ENCODE measurements at regions not wholly inside any gene's neighbourhood (a gene's known extent, or its start where the extent isn't known, plus 50 kb on each side); places are given as distances from the start of the nearest gene placed in this dataset.

DNA sequence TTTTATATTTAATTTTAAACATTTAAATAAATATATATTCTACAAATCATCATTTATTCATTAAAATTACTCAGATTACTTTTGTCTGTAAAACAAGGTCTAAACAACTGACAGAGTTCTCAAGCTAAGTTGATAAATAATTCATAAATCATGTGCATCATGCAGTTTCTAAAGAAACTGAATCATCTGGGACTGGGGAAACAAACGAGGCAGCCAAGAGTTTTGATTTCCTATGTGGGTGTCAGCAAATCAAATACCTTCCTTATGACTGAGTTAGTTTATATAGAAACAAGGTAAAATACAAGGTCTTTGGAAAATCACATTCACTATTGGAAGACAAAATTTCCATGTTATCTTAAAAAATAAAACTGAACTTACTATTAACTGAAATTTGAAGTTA, 149.9 kb upstream of the BEND6 start:
- no peak for TF ChIP-seq FOXJ3 (CRISPR knock-in tag; IDR thresholded peaks at IDR 0.05; ENCODE audit: borderline replicate concordance)
- no peak for TF ChIP-seq ATAD3A (CRISPR knock-in tag; IDR thresholded peaks at IDR 0.05)
- no peak for TF ChIP-seq E2F1 (CRISPR knock-in tag; IDR thresholded peaks at IDR 0.05)

Data from HepG2 (cell line).